Islet precursor cell (in vitro differentiated cells): ENCODE measurements at regions not wholly inside any gene's neighbourhood (a gene's known extent, or its start where the extent isn't known, plus 50 kb on each side); places are given as distances from the start of the nearest gene placed in this dataset.

Experiments
- DNase-seq: peaks from one replicate; pipeline ENCODE4 v3.0.0-alpha.2; 2018

- no peak for DNase-seq
These were observed 323.1 kb downstream of the TFEC start for GRCh38 chr7:115707258-115708012.

- no peak for DNase-seq
These were observed 325.7 kb downstream of the TFEC start for GRCh38 chr7:115704884-115705283.

GRCh38 chr7:115701141-115701540 is 329.4 kb downstream of the TFEC start:
- DNase-seq, result no peak

- DNase-seq, result no peak
These were observed 336.1 kb downstream of the TFEC start for GRCh38 chr7:115694424-115694823.

- no peak for DNase-seq
These were observed 336.8 kb downstream of the TFEC start for GRCh38 chr7:115693779-115694178.

- DNase-seq, result no peak
These were observed 340.6 kb downstream of the TFEC start for GRCh38 chr7:115689941-115690340.

- no peak for DNase-seq
These were observed 347.5 kb downstream of the TFEC start for GRCh38 chr7:115683093-115683492.

- no peak for DNase-seq
These were observed 348.1 kb downstream of the TFEC start for GRCh38 chr7:115682507-115682906.

GRCh38 chr7:115680921-115681320 is 349.6 kb downstream of the TFEC start:
- DNase-seq, result no peak

GRCh38 chr7:115679976-115680375 is 350.6 kb downstream of the TFEC start:
- DNase-seq, result peak; percentile 62

GRCh38 chr7:115679423-115679822 is 351.1 kb downstream of the TFEC start:
- no peak for DNase-seq

GRCh38 chr7:115678086-115678982 is 352.2 kb downstream of the TFEC start:
- DNase-seq, result no peak

- no peak for DNase-seq
These were observed 353.9 kb downstream of the TFEC start for GRCh38 chr7:115676707-115677106.

- DNase-seq, result peak; percentile 63
These were observed 354.5 kb downstream of the TFEC start for GRCh38 chr7:115676080-115676479.

GRCh38 chr7:115674467-115675024 is 356.0 kb downstream of the TFEC start:
- DNase-seq, result no peak

GRCh38 chr7:115672024-115672423 is 358.5 kb downstream of the TFEC start:
- no peak for DNase-seq

GRCh38 chr7:115662676-115663075 is 367.9 kb downstream of the TFEC start:
- no peak for DNase-seq

- DNase-seq, result no peak
These were observed 368.4 kb downstream of the TFEC start for GRCh38 chr7:115662120-115662519.

- no peak for DNase-seq
These were observed 372.3 kb downstream of the TFEC start for GRCh38 chr7:115658223-115658622.

GRCh38 chr7:115654384-115655214 is 376.0 kb downstream of the TFEC start:
- DNase-seq, result no peak

- DNase-seq, result no peak
These were observed 381.1 kb downstream of the TFEC start for GRCh38 chr7:115649429-115649828.

- no peak for DNase-seq
These were observed 382.9 kb downstream of the TFEC start for GRCh38 chr7:115647712-115648111.

GRCh38 chr7:115642194-115642593 is 388.4 kb downstream of the TFEC start:
- DNase-seq, result no peak
